ENCODE measurements at regions not wholly inside any gene's neighbourhood (a gene's known extent, or its start where the extent isn't known, plus 50 kb on each side); places are given as distances from the start of the nearest gene placed in this dataset.
"Not testable (repeated sequence)": the region's sequence is repeated elsewhere in the genome, so short reads cannot be mapped to it uniquely, and the experiment has no call there.

GRCh38 chr7:51601461-51601860 is 284.9 kb upstream of the COBL start:
- H3K9me3 ChIP-seq = peaks cover 7% of the 10 kb centered on the region; the same call in 1 of the 2 replicates
- Mint-ChIP-seq H3K9me3 (ENCODE audit: unreplicated experiment) (peaks cover 51% of the 10 kb centered on the region), H3K27ac (ENCODE audit: unreplicated experiment) (no peak overlapping the region), H3K4me1 (ENCODE audit: low read depth, unreplicated experiment) (no peaks in the 10 kb centered on the region), H3K4me3 (ENCODE audit: unreplicated experiment) (no peak overlapping the region), H3K36me3 (ENCODE audit: insufficient read depth, unreplicated experiment) (no peaks in the 10 kb centered on the region), H3K27me3 (ENCODE audit: insufficient read depth, unreplicated experiment) (no peaks in the 10 kb centered on the region)
- no peak overlapping the region for H3K4me3 ChIP-seq (ENCODE audit: low read depth, low read length)
- CTCF ChIA-PET = no interaction called here
- intact Hi-C loops (cut with micrococcal nuclease; ENCODE audit: unreplicated experiment) = loop anchor here (10.0 kb wide), 3 partner anchors 163 to 1037 kb away; partner anchors contain the start of gene DDC
- H3K36me3 ChIP-seq (ENCODE audit: control insufficient read depth, insufficient read depth, low read length) = no peaks in the 10 kb centered on the region
- no TSS peak for BruUV-seq (replicated peaks)
- POLR2A ChIA-PET = no interaction called here
- H3K27me3 ChIP-seq (replicated peaks; ENCODE audit: control insufficient read depth, insufficient read depth, low read length) = no peaks in the 10 kb centered on the region
- no peak for TF ChIP-seq CTCF (IDR thresholded peaks at IDR 0.05; ENCODE audit: insufficient read depth in 1 of 2, low read depth in 1 of 2, low read length in 1 of 2, severe bottlenecking in 1 of 2, unreplicated experiment in 1 of 2)
- no peak for DNase-seq
- H3K4me1 ChIP-seq = peaks cover 10% of the 10 kb centered on the region

DNA sequence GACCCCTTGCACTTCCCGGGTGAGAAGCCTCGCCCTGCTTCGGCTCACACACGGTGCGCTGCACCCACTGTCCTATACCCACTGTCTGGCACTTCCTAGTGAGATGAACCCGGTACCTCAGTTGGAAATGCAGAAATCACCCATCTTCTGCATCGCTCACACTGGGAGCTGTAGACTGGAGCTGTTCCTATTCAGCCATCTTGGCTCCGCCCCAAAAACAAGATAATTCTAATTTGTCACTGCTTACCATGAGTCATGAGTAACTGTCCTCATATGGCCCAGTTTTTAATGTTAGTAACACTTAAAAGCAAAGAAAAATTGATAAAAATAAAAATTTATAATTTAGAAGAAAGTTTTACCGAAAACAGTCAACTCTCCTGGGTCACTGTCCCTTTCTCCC is 283.3 kb upstream of the COBL start:
- H3K36me3 Mint-ChIP-seq (ENCODE audit: insufficient read depth, unreplicated experiment); H3K4me3 ChIP-seq (ENCODE audit: low read depth, low read length); H3K27ac Mint-ChIP-seq (ENCODE audit: unreplicated experiment); DNase-seq; BruUV-seq (replicated peaks); H3K36me3 ChIP-seq (ENCODE audit: control insufficient read depth, insufficient read depth, low read length); H3K27me3 Mint-ChIP-seq (ENCODE audit: insufficient read depth, unreplicated experiment); H3K4me3 Mint-ChIP-seq (ENCODE audit: unreplicated experiment); H3K9me3 ChIP-seq; POLR2A ChIA-PET; H3K27me3 ChIP-seq (replicated peaks; ENCODE audit: control insufficient read depth, insufficient read depth, low read length); CTCF ChIA-PET; H3K4me1 ChIP-seq; H3K4me1 Mint-ChIP-seq (ENCODE audit: low read depth, unreplicated experiment): not testable (repeated sequence)
- H3K9me3 Mint-ChIP-seq (ENCODE audit: unreplicated experiment) = peaks cover 53% of the 10 kb centered on the region
- intact Hi-C loops (cut with micrococcal nuclease; ENCODE audit: unreplicated experiment) = loop anchor here (10.0 kb wide), 3 partner anchors 165 to 1035 kb away; partner anchors contain the start of gene DDC

DNA sequence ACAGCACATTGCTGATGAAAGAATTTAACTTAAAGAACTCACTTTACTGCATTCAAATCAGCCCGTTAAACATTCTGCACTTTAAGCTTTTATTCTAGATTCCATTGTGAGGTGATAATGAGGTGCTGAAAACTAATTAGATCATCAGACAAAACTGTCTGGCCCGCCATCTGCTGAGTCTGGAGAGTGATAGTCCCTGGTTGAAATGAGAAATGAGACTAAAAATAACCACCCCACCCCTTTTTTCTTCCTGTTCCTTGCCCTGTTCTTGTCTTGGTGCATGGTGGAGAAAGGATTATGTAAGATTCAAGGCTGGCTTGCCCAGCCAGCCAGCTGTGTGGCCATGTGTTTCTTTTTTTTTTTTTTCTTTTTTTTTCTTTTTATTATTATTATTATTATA is 277.0 kb upstream of the COBL start:
- Histone ChIP-seq H3K9me3 (no peaks in the 10 kb centered on the region), H3K4me3 (ENCODE audit: low read depth, low read length) (no peak overlapping the region), H3K27me3 (replicated peaks; ENCODE audit: control insufficient read depth, insufficient read depth, low read length) (no peaks in the 10 kb centered on the region), H3K36me3 (ENCODE audit: control insufficient read depth, insufficient read depth, low read length) (no peaks in the 10 kb centered on the region), H3K4me1 (0 out of 2 replicates have a peak, but pooled peaks cover 6% of the 10 kb centered on the region)
- H3K9me3 Mint-ChIP-seq (ENCODE audit: unreplicated experiment) = peaks cover 17% of the 10 kb centered on the region
- H3K27ac Mint-ChIP-seq (ENCODE audit: unreplicated experiment) = no peak overlapping the region
- H3K4me1 Mint-ChIP-seq (ENCODE audit: low read depth, unreplicated experiment) = peaks cover 12% of the 10 kb centered on the region
- BruUV-seq (replicated peaks) = no TSS peak
- H3K36me3 Mint-ChIP-seq (ENCODE audit: insufficient read depth, unreplicated experiment) = no peaks in the 10 kb centered on the region
- intact Hi-C loops (cut with micrococcal nuclease; ENCODE audit: unreplicated experiment) = no loop called here
- no peak overlapping the region for H3K4me3 Mint-ChIP-seq (ENCODE audit: unreplicated experiment)
- no peaks in the 10 kb centered on the region for H3K27me3 Mint-ChIP-seq (ENCODE audit: insufficient read depth, unreplicated experiment)
- ChIA-PET POLR2A (interaction anchor here (0.7 kb wide), 1 partner anchor 9 kb away, joined by 5 read pairs; no protein-coding TSS in a partner anchor), CTCF (no interaction called here)
- no peak for DNase-seq
- no peak for TF ChIP-seq CTCF (IDR thresholded peaks at IDR 0.05; ENCODE audit: insufficient read depth in 1 of 2, low read depth in 1 of 2, low read length in 1 of 2, severe bottlenecking in 1 of 2, unreplicated experiment in 1 of 2)

Measured in Caco-2 (cell line).